LNCAP (cell line): ENCODE measurements at regions not wholly inside any gene's neighbourhood (a gene's known extent, or its start where the extent isn't known, plus 50 kb on each side); places are given as distances from the start of the nearest gene placed in this dataset.

Experiments
- TF ChIP-seq, protein P1 (sequence below): fragments of 450-650 bp; IDR thresholded peaks from 2 replicates; pipeline ENCODE4 v1.5.1; 2017; ENCODE audit warnings: mild to moderate bottlenecking

- TF ChIP-seq, protein P1, sequence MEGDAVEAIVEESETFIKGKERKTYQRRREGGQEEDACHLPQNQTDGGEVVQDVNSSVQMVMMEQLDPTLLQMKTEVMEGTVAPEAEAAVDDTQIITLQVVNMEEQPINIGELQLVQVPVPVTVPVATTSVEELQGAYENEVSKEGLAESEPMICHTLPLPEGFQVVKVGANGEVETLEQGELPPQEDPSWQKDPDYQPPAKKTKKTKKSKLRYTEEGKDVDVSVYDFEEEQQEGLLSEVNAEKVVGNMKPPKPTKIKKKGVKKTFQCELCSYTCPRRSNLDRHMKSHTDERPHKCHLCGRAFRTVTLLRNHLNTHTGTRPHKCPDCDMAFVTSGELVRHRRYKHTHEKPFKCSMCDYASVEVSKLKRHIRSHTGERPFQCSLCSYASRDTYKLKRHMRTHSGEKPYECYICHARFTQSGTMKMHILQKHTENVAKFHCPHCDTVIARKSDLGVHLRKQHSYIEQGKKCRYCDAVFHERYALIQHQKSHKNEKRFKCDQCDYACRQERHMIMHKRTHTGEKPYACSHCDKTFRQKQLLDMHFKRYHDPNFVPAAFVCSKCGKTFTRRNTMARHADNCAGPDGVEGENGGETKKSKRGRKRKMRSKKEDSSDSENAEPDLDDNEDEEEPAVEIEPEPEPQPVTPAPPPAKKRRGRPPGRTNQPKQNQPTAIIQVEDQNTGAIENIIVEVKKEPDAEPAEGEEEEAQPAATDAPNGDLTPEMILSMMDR, result no peak
These were observed 313.8 kb upstream of the HS6ST1 start for GRCh38 chr2:128632501-128632800.

DNA sequence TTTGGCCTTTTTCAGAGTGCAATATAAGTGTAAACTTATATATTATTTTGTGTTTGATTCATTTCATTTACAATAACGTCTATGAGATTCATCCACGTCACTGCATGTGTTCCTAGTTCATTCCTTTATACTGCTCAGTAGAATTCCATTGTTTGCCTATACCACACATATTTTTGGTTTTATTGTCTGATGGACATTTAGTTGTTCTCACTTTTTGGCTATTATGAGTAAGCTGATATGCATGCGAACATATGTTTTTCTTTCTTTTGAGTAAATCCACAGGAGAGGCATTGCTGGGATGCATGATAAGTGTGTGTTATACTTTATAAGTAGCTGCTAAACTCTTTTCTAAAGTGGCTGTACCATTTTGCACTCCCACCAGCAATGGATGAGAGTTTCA is 314.8 kb upstream of the HS6ST1 start:
- TF ChIP-seq, protein P1, result no peak

GRCh38 chr2:128635361-128635900 is 316.8 kb upstream of the HS6ST1 start:
- TF ChIP-seq, protein P1, result no peak

GRCh38 chr2:128636802-128637147 is 318.1 kb upstream of the HS6ST1 start:
- TF ChIP-seq, protein P1, result no peak

DNA sequence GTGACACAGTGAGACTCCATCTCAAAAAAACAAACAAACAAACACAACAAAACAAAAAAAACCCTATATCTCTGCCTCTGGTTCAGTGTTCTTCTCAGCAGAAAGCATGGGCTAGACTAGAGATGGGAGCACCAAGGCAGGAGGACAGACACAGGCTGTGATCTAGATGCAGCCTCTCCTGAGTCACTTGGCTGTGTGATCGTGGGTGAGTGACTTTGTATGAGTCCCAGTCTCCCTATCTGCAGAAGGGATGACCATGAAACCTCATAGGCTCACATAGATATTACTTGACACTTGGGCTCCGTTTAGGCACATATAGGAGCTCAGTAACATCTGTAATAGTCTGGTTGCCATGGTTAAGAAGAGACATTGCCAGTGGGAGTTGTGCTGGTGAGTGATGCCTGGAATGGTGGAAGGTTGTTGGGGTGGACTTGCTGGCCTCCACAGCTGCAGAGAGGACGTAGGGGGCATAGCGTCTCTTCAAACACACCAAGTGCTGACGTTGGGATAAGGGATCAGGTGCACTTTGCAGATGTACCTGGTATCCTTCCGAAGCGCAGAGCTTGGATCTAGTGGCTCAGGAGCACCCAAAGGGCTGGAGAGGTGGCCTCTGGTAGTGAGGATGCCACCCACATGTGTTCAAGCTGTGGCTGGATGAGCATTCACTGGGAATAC is 318.9 kb upstream of the HS6ST1 start:
- TF ChIP-seq, protein P1, result no peak

- TF ChIP-seq, protein P1, result no peak
These were observed 319.9 kb upstream of the HS6ST1 start for GRCh38 chr2:128638341-128639119.

- TF ChIP-seq, protein P1, result no peak
These were observed 320.4 kb upstream of the HS6ST1 start for GRCh38 chr2:128639120-128639477.
